ENCODE measurements at regions not wholly inside any gene's neighbourhood (a gene's known extent, or its start where the extent isn't known, plus 50 kb on each side); places are given as distances from the start of the nearest gene placed in this dataset.

DNA sequence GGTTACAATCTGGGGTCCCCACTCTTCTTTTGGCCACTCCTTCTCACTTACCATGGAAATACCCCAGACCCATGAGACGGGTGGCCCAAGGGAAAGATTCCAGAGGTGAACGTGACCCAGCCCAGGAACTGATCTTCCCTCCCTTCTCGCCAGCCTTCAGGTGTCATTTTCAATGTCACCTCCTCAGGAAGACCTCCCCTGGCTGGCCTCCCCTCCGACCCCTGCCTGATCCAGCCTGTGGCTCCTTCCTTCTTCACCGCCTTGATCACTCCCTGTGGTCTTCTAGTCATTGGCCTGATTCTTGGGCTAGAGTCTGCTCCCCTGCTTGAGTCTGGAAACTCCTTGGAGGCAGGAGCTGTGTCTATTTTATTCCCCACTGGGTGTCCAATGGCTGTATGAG lies 146.1 kb downstream of the SMAD6 start:
- 0 out of 2 replicates have a peak, but pooled peaks cover 3% of the 10 kb centered on the region for H3K4me1 ChIP-seq (ENCODE audit: low read length)
- no peaks in the 10 kb centered on the region for H3K9me2 ChIP-seq (replicated peaks; ENCODE audit: insufficient read depth, low read length)
- H3K4me2 ChIP-seq (ENCODE audit: low read depth, low read length): no peak overlapping the region
- no peak for DNase-seq
- H3K27me3 ChIP-seq (replicated peaks; ENCODE audit: insufficient read depth, low read length): peaks cover 27% of the 10 kb centered on the region
- TF ChIP-seq EZH2 (optimal IDR thresholded peaks at IDR 0.05; ENCODE audit: low read depth, low read length): no peak
- no peak for TF ChIP-seq EZH2phosphoT487 (IDR thresholded peaks at IDR 0.05; ENCODE audit: low read length)
- TF ChIP-seq, protein P1, sequence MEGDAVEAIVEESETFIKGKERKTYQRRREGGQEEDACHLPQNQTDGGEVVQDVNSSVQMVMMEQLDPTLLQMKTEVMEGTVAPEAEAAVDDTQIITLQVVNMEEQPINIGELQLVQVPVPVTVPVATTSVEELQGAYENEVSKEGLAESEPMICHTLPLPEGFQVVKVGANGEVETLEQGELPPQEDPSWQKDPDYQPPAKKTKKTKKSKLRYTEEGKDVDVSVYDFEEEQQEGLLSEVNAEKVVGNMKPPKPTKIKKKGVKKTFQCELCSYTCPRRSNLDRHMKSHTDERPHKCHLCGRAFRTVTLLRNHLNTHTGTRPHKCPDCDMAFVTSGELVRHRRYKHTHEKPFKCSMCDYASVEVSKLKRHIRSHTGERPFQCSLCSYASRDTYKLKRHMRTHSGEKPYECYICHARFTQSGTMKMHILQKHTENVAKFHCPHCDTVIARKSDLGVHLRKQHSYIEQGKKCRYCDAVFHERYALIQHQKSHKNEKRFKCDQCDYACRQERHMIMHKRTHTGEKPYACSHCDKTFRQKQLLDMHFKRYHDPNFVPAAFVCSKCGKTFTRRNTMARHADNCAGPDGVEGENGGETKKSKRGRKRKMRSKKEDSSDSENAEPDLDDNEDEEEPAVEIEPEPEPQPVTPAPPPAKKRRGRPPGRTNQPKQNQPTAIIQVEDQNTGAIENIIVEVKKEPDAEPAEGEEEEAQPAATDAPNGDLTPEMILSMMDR (IDR thresholded peaks at IDR 0.05; ENCODE audit: low read length): no peak
- H3F3A ChIP-seq (ENCODE audit: insufficient read depth, low read length): no peaks in the 10 kb centered on the region
- no peaks in the 10 kb centered on the region for H4K20me1 ChIP-seq (ENCODE audit: insufficient read depth, low read length)
- H3K27ac ChIP-seq (ENCODE audit: low read length): no peak overlapping the region
- H3K9me3 ChIP-seq (replicated peaks; ENCODE audit: insufficient read depth, low read length): no peaks in the 10 kb centered on the region
- H3K4me3 ChIP-seq (ENCODE audit: low read length): no peak overlapping the region
- no peaks in the 10 kb centered on the region for H3K79me2 ChIP-seq (ENCODE audit: low read length)
- no peaks in the 10 kb centered on the region for H3K36me3 ChIP-seq (replicated peaks; ENCODE audit: insufficient read depth, low read length)
- H2AFZ ChIP-seq (ENCODE audit: low read length): no peak overlapping the region
- no peak overlapping the region for H3K9ac ChIP-seq (ENCODE audit: low read length)

- no peak for DNase-seq
- no peaks in the 10 kb centered on the region for H3K9me3 ChIP-seq (replicated peaks; ENCODE audit: insufficient read depth, low read length)
- no peaks in the 10 kb centered on the region for H4K20me1 ChIP-seq (ENCODE audit: insufficient read depth, low read length)
- no peaks in the 10 kb centered on the region for H3K36me3 ChIP-seq (replicated peaks; ENCODE audit: insufficient read depth, low read length)
- no peaks in the 10 kb centered on the region for H3K9me2 ChIP-seq (replicated peaks; ENCODE audit: insufficient read depth, low read length)
- no peaks in the 10 kb centered on the region for H3K79me2 ChIP-seq (ENCODE audit: low read length)
- no peak overlapping the region for H3K9ac ChIP-seq (ENCODE audit: low read length)
- H3K4me3 ChIP-seq (ENCODE audit: low read length): no peak overlapping the region
- no peaks in the 10 kb centered on the region for H3F3A ChIP-seq (ENCODE audit: insufficient read depth, low read length)
- H2AFZ ChIP-seq (ENCODE audit: low read length): no peak overlapping the region
- no peak overlapping the region for H3K4me2 ChIP-seq (ENCODE audit: low read depth, low read length)
- H3K27ac ChIP-seq (ENCODE audit: low read length): no peak overlapping the region
- 0 out of 2 replicates have a peak, but pooled peaks cover 3% of the 10 kb centered on the region for H3K4me1 ChIP-seq (ENCODE audit: low read length)
- no peak for TF ChIP-seq EZH2 (optimal IDR thresholded peaks at IDR 0.05; ENCODE audit: low read depth, low read length)
- peaks cover 20% of the 10 kb centered on the region; the same call in 1 of the 2 replicates for H3K27me3 ChIP-seq (replicated peaks; ENCODE audit: insufficient read depth, low read length)
Observed at GRCh38 chr15:66848686-66849392, 146.8 kb downstream of the SMAD6 start.

GRCh38 chr15:66849393-66849745 lies 147.3 kb downstream of the SMAD6 start:
- DNase-seq: no peak
- no peak overlapping the region for H3K27ac ChIP-seq (ENCODE audit: low read length)
- TF ChIP-seq, protein P1 (IDR thresholded peaks at IDR 0.05; ENCODE audit: low read length): no peak
- TF ChIP-seq EZH2phosphoT487 (IDR thresholded peaks at IDR 0.05; ENCODE audit: low read length) (no peak), EZH2 (optimal IDR thresholded peaks at IDR 0.05; ENCODE audit: low read depth, low read length) (no peak)

DNA sequence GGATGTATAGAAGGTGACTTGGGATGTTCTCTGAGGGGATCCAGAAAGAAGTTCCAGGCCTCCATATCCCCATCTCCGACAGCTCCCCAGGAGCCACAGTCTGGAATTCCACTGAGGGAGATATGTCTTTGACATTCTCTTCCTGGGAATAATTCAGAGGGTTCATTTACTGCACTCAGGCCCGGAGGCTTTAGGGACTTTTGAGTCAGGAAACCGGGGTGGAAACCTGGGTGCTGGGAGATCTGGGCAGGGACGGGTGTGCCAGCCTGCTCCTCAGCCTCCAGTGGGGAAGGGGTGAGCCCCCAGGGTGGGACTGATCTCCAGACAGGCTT lies 147.7 kb downstream of the SMAD6 start:
- no peaks in the 10 kb centered on the region for H3K79me2 ChIP-seq (ENCODE audit: low read length)
- TF ChIP-seq EZH2phosphoT487 (IDR thresholded peaks at IDR 0.05; ENCODE audit: low read length) (no peak), EZH2 (optimal IDR thresholded peaks at IDR 0.05; ENCODE audit: low read depth, low read length) (no peak)
- TF ChIP-seq, protein P1 (IDR thresholded peaks at IDR 0.05; ENCODE audit: low read length): no peak
- no peaks in the 10 kb centered on the region for H3K9me3 ChIP-seq (replicated peaks; ENCODE audit: insufficient read depth, low read length)
- DNase-seq: no peak
- H3K27me3 ChIP-seq (replicated peaks; ENCODE audit: insufficient read depth, low read length): peaks cover 14% of the 10 kb centered on the region; the same call in 1 of the 2 replicates
- no peak overlapping the region for H3K27ac ChIP-seq (ENCODE audit: low read length)
- no peak overlapping the region for H3K4me2 ChIP-seq (ENCODE audit: low read depth, low read length)
- 0 out of 2 replicates have a peak, but pooled peaks cover 3% of the 10 kb centered on the region for H3K4me1 ChIP-seq (ENCODE audit: low read length)
- H2AFZ ChIP-seq (ENCODE audit: low read length): no peak overlapping the region
- no peak overlapping the region for H3K9ac ChIP-seq (ENCODE audit: low read length)
- no peaks in the 10 kb centered on the region for H3K36me3 ChIP-seq (replicated peaks; ENCODE audit: insufficient read depth, low read length)
- H3F3A ChIP-seq (ENCODE audit: insufficient read depth, low read length): no peaks in the 10 kb centered on the region
- H3K4me3 ChIP-seq (ENCODE audit: low read length): no peak overlapping the region
- no peaks in the 10 kb centered on the region for H3K9me2 ChIP-seq (replicated peaks; ENCODE audit: insufficient read depth, low read length)
- H4K20me1 ChIP-seq (ENCODE audit: insufficient read depth, low read length): no peaks in the 10 kb centered on the region

More at GRCh38 chr15:66849393-66849745, 147.3 kb downstream of the SMAD6 start:
- Histone ChIP-seq H3K36me3 (replicated peaks; ENCODE audit: insufficient read depth, low read length) (no peaks in the 10 kb centered on the region), H3K4me3 (ENCODE audit: low read length) (no peak overlapping the region), H3K9me2 (replicated peaks; ENCODE audit: insufficient read depth, low read length) (no peaks in the 10 kb centered on the region), H3K4me1 (ENCODE audit: low read length) (0 out of 2 replicates have a peak, but pooled peaks cover 3% of the 10 kb centered on the region), H3K4me2 (ENCODE audit: low read depth, low read length) (no peak overlapping the region), H3F3A (ENCODE audit: insufficient read depth, low read length) (no peaks in the 10 kb centered on the region), H3K79me2 (ENCODE audit: low read length) (no peaks in the 10 kb centered on the region), H4K20me1 (ENCODE audit: insufficient read depth, low read length) (no peaks in the 10 kb centered on the region), H3K27me3 (replicated peaks; ENCODE audit: insufficient read depth, low read length) (peaks cover 18% of the 10 kb centered on the region; the same call in 1 of the 2 replicates), H3K9me3 (replicated peaks; ENCODE audit: insufficient read depth, low read length) (no peaks in the 10 kb centered on the region), H2AFZ (ENCODE audit: low read length) (no peak overlapping the region), H3K9ac (ENCODE audit: low read length) (no peak overlapping the region)

Measured in MM.1S (cell line).